ENCODE measurements at regions not wholly inside any gene's neighbourhood (a gene's known extent, or its start where the extent isn't known, plus 50 kb on each side); places are given as distances from the start of the nearest gene placed in this dataset.

GRCh38 chr2:193843675-193844074 lies 1648.9 kb upstream of the TMEFF2 start:
- TF ChIP-seq CTCF (IDR thresholded peaks at IDR 0.05) (no peak), POLR2A (IDR thresholded peaks at IDR 0.05) (no peak)
